ENCODE measurements at regions not wholly inside any gene's neighbourhood (a gene's known extent, or its start where the extent isn't known, plus 50 kb on each side); places are given as distances from the start of the nearest gene placed in this dataset.

- TF ChIP-seq EZH2phosphoT487 (IDR thresholded peaks at IDR 0.05; ENCODE audit: low read length) (no peak), EZH2 (optimal IDR thresholded peaks at IDR 0.05; ENCODE audit: low read depth, low read length) (no peak), CTCF (IDR thresholded peaks at IDR 0.05; ENCODE audit: low read length) (no peak)
Measured at GRCh38 chr5:40391642-40392041, 288.1 kb upstream of the PTGER4 start.

All from MM.1S (cell line).